Stimulated activated CD4-positive, alpha-beta T cell treated with anti-CD3 and anti-CD28 coated beads, Interleukin-4, amount 100 ng/mL, for 48 hours (primary cell): ENCODE measurements at regions not wholly inside any gene's neighbourhood (a gene's known extent, or its start where the extent isn't known, plus 50 kb on each side); places are given as distances from the start of the nearest gene placed in this dataset.

Experiments used
- DNase-seq, 2 donors: peaks; one replicate each; pipeline ENCODE4 v3.0.0-alpha.2; 2020; ENCODE audit warnings: low read depth in 2 of 2

DNA sequence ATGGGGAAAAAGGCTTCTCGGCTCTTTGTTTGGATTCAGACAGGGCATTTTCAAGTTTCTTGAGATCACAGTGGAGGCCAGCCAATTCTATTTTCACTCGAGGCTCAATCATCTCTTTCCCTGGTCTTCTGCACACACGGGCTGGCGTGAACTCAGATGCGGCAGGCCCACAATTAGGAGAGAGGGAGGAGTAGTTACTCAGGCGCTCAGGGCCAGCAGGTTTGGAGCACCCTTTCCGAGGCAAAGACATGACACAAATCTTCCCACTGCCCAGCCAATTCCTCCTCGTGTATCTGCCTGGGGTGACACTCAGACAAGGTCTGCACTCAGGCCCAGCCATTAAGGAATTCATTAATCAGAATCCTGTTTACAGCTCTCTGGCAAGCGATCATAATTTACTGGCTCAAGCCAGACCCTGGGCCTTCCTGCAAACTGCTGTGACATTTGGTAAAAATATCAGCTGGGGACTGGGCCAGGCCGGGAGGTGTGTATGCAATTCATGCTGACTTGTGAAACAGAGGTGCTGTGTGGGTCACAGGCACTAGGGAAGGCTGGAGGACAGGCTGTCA, 68.1 kb upstream of the TLE3 start:
- no peak for DNase-seq

DNA sequence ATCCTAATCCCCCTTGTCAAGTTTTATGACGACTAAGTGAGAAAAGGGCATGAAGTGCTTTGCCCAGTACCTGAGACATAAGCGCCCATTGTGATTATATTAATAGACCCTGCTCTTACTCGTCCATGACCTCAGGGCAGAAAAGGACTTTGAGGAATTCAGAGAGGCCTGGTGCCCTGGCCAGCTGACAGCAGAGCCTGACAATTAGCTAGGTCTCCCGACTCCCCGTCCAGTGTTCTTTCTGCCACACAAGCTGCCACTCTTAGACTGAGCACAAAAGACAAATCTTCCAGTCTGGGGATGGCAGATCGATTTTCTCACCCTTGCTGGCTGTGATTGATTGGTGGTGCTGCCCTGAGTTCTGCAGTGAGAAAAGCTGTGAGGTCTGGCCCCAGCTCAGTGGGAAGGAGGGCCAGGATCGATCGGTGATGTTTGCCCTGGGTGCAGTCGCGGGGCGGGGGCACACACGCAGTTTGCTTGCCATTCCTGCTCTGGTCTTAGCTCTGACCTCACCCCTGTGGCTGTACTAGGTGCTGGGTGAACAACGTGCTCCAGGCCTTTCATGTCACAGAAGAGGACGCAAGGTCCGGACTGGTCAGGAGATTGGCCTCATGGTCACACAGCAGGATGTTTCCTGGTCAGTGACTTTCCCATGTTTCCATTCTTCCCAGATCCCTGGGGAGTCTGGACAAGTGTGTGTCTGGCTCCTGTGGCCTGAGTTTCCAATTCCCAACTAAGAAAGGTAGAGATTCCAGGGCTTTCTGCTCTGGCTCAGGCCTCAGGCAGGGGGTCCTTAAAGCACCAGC, 67.4 kb upstream of the TLE3 start:
- no peak for DNase-seq

DNA sequence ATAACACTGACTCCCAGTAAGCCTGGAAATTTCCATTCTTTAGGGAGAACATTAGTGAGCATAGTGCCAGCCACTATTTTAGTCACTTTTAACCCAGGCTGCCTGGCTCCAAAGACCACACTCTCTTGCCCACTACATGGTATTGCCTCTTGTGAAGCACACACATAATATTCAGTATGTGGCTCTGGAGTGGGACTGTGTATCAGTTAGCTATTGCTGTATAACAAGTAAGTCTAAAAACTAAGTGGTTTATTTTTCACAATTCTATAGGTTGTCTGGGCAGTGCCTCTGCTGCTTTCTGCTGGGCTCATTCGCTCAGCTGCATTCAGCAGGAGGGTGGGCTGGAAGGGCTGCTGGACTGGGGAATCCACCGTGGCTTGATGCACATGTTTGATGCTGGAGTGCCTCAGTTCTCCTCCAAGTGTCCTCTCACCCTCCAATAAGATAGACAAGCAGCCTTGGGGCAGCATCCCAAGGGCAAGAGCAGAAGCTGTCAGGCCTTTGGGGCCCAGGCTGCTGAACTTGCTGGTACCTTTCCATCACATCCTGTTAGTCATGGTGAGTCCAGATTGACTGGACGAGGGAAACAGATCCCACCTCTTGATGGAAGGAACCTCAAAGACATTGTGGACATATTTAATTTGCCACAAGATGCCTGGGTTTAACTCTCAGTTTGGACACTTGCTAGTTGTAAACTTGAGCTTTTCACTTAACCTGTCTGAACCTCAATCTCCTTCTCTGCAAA, 66.6 kb upstream of the TLE3 start:
- no peak for DNase-seq

DNA sequence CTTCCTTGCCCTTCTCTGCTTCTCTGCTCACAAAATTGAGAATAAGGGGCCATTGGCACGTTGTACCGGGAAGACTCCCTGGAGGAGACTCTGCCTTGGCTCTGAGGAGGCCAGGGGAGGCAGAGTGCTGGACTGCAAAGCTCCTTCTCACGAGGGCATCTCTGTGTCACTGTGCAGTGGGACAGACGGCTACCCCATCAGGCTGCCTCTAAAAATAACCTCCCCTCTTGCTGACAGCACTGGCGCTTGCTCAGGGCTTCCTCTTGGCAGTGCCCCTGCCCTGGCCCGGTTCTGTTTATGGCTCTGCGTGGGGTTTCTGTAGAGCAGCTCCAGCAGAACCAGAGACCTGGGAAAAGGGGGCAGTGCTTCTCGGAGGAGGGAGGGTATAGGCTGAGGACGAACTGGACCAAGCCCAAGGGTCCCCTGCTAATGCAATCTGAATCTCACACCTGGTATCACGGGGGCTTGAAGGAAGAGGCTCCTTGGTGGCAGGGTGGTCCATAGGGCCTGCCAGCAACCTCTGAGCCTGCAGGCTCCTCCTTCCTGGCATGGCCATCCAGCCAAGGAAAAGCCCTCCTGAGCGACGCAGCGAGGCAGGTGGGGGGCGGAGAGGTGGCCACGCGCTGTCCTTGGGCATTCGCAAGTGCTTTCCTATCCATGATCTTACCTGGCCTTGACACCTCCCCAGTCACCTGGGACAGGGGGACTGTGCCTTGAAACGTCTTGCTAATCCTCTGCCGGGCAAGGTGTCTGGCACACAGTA, 63.3 kb upstream of the TLE3 start:
- DNase-seq, result no peak

DNA sequence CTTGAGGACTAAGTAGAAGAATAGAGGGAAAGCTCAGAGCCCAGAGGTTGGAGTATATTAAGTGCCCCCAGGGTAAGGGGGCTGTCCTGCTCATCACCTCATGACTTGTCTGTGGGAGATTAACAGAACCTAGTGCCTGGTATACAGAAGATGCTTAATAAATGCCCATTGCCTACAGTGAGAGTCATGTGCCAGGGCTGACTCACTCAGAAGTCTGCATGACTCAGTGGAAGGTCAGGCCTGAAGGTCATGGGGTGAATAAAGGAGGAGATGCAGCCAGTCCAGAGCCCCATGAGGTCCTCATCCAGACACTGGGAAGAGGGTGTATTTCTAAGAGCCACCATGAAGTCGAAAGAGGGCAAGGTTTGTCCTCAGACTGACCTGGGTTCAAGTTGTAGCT, 62.5 kb upstream of the TLE3 start:
- DNase-seq, result no peak

DNA sequence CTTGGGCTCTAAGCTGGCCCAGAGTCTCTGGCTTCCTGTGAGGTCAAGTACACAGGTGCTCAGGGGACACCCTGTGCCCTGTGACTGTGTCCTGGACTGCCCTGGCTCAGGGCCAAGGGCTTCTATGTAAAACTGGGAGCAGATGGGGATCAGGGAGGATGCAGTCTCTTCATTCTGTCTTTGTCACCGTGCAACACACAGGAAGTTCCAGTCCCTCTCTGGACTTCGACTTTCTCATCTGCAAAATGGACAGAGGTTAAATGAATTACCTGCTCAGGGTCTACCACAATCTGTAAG, 61.9 kb upstream of the TLE3 start:
- DNase-seq, result no peak

DNA sequence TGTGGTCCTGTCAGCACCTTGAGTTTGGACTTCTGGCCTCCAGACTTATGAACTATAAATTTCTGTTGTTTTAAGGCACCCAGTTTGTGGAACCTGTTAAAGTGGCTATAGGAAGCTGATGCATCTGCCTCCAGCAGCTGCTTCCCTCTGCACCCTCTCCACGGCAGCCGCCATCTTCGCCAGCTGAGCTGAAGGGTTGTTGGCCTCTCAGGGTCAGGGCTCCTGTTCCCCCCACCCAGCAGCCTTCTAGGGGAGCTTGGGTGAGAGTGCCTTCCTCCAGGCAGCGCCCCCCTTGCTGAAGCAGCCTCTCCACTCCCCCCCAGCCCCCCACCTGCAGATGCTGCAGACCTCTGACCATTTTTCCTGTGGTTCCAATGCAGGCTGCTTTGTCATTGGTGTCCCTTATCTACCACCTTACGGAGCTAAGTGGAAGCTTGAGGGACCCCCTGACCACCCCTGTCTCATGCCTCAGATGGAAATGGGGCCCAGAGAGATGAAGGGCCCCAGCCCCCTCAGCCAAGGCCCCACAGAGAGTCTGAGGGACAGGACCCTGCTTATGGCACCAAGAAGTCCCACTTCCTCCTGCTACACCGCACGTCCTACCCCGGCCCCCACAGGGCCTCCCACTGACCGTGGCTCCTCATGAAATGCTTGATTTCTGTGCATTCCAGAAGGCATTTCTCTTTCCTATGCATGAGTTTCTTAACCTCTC, 61.4 kb upstream of the TLE3 start:
- DNase-seq, result no peak

DNA sequence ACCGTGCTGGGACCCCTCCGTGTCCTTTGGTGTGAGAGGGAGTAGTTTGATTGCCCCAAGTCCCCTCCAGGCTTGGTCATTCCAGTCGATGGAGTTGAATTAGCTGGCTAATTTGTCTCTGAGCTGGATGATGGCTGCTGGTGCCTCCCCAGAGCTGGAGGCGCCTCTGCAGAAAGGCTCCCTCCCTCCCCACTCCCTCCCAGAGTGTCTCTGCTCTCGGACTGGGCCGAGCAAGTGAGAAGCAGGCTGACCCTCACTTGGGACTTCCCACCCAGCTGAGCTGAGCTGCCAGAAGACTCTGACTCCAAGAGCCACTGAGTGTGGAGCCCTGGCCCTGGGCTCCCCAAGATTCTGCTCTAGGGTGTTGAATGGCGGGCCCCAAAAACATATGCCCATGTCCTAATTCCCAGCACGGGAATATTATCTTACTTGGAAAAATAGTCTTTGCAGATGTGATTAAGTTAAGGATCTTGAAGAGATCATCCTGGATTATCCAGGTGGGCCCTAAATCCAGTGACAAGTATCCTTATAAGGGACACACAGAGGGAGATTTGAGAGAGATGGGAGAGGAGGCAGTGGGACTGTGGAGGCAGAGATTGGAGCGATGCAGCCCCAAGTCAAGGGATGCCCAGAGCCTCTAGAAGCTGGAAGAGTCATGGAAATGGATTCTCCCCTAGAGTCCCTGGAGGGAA, 60.7 kb upstream of the TLE3 start:
- no peak for DNase-seq

DNA sequence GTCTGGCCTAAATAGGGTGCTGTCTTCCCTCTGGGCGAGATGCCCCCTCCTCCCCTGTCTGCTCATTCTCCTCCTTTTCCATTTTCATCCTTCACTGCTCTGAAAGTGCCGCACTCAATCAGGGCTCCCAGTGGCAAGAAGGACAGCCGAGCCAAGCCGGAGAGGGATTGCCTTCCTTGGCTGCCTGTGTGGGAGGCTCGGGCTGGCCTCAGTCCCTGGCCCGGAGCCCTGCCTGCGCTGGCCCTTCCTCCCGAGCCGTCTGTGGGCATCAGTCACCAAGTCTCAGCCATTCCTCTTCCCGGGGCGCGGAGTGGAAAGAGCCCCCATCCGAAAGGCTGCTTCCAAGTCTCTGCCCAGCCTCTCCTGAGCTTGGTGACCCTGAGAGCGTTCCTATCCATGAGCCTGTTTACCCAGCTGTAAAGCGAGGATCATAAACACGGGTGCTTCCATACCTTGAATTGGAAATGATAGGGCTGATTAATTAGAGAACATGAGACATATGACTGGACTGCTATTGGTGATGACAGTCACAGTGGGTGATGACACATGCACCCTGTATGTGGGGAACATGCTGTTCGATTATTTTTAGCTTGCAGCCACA, 59.1 kb upstream of the TLE3 start:
- DNase-seq, result no peak

DNA sequence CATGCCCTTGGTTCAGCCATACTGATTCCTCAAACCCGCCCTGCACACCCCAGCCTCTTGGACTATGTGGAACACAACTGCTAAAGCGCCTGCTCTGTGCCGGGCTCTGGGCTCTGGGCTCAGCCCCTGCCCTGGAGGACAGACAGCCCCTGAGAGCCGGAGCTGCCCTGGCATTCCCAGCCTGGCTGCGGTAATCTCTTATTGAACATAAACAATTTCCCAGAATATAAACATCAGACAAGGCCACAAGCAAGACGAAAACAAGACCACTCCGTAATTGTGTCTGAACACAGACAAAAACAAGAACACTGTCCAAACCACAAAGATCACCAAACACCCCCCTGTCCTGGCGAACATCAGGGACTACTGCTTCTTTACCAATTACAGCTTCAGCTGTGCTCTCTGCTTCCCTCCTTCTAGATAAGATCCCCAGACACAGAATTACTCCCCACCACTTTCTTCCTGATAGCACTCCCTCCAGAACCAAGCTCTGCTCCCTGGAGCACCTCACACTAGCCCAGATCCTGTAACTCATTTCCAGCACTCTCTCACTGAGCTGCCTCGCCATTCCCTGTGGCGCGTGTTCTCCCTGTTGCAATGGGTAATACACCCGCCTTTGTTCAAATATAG, 57.1 kb upstream of the TLE3 start:
- no peak for DNase-seq

DNA sequence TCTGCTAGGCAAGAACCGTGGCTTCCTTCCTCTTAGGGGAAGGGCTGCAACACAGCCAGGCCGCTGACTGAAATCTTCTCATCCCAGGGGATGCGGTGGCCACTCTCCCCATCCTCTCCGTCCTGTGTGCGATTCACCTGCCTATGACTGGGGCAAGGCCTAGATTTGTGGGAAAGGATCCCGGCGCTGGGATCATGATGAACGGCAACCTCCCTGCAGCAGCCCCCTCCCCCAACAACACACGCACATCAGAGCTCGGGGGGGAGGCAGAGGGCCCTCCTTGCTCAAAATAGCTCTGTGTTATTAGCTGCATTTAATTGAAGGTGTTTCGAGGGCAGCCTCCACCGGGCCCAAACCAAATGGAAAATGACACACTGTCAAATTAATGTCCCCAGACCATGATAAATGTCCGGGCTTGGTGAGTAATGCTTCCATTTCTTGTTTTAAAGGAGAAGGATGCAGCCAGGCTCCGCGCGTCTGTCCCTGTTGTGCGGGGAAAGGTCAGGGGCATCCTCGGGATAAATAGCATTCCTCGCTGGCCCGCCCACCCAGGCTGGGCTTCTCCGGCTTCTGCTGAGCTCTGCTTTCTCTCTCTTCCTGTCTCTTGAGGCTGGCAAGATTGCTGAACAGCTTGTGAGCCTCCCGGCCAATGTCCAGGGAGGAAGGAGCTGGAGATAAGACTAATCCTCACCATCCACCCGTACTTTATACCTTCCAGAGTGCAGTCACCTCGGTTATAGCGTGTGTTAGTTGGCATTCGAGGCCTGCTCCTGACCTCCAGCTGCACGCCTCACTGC, 56.4 kb upstream of the TLE3 start:
- DNase-seq, result no peak

DNA sequence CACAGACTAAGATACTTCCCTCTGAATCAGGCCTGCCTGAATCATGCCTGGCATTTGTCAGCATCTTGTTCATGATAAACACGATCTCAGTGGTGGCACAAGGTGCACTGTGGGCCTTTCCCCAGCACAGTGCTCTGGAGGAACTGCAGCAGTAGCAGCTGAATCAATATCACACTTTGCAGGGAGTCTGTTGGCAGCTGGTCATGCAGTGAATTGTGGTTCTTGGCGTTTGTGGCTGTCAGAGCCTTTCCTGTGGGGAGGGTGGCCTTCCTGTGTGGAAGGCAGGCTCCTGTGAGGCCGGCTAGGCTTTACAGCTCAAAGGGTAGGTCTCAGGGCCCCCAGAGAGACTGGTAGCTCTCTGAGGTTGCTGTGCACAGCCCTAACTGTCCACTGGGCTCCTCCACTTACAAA, 54.4 kb upstream of the TLE3 start:
- no peak for DNase-seq

DNA sequence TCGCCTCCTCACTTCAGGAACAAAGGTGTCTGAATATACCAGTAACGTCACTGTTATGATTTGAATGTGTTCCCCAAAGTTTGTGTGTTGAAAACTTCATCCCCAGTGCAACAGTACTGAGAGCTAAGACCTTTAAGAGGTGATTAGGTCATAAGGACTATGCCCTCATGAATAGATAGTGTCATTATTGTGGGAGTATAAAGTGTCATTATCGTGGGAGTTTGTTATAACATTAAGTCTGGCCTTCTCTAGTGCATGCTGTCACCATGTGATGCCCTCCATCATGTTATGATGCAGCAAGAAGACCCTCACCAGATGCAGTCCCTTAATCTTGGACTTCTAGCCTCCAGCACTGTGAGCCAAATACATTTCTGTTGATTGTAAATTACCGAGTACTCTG, 53.7 kb upstream of the TLE3 start:
- no peak for DNase-seq

DNA sequence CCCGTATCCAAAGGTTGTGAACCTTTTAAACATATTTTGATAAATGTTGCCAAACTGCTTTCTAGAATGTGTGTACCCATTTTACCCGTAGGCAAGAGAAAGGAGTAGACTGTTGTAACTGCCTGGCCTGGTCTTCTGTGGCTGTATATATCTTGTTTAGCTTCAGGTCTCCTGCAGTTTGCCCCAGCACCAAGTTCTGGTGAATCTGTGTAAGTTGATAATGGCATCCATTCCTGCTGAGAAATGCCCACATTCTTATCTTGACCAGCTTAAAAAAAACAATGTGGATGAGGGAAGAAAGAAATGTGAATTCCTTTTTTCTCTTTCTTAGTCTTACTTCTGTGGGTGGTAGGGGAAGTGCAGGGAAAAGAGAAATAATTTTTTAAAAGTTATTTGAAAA, 53.3 kb upstream of the TLE3 start:
- DNase-seq, result no peak

DNA sequence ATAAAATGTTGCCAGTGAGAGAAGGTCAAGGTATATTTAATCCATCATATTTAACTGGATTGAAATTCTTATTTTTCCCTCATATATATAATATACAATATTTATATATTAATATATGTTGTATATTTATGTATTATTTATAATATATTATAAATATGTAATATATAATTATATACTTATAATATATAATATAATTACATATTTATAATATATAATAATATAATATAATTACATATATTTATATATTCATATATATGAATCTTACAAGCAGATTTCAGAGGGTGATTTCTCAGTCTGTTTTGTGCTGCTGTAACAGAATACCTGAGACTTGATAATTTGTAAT, 52.7 kb upstream of the TLE3 start:
- DNase-seq, result no peak

DNA sequence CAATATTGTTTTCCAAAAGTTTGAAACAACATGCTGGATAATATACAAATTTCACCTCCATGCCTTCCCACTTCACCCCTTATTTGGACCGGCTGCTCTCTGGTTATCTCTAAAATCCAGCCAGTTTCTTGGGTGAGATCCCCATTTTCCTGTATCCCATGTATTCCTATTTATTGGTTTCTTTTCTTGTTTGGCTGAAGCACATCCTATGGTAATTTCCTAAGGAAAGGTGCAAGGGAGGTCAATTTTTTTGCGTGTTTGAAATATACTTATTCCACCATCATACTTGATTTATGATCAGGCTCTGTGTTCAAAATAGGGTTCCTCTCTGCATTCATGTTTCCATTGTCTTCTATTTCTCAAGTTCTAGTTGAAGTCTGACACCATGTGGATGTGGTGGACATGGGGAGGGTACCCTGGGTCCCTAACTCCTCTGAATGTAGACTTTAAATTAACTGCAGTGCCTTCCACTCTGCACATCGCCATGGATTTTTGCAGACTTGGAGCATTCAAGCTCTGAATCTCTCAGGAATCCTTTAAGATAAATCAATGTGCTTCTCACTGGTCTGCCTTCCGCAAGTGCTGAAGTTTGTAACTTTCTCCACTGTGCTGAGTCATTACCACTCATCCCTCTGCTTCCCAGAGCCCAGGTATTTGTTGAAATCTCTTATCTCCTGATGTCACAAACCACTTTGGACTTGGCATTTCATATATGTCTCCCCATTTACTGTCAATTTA, 52.1 kb upstream of the TLE3 start:
- DNase-seq, result no peak

DNA sequence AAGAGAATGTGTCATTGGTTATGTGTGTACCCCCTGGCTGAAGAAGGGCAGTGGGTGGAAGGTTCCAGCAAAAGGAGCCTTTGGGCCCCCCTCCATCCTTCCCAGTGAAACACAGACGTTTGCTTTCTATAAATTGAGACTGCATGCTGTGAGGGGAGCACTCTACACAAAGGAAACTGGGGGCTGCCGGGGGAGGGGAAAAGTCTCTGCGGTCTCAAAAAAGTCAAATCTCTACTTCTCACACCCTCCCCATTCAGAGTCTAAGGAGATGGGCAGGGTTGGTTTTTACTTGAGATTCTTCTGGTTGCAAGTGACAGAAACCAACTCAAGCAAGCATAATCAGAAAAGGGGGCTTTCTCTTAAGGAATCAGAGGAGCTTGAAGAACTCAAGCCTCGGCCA, 50.1 kb upstream of the TLE3 start:
- DNase-seq, result no peak
